ENCODE measurements at regions not wholly inside any gene's neighbourhood (a gene's known extent, or its start where the extent isn't known, plus 50 kb on each side); places are given as distances from the start of the nearest gene placed in this dataset.

- Histone ChIP-seq H3K4me2 (replicated peaks; ENCODE audit: extremely low read depth, low read length, poor library complexity, severe bottlenecking) (no peak overlapping the region), H3K36me3 (replicated peaks in 1 of 2; ENCODE audit: control insufficient read depth in 1 of 2, insufficient read depth in 2 of 2, low read length in 2 of 2) (no peaks in the 10 kb centered on the region), H3K4me1 (ENCODE audit: control insufficient read depth in 1 of 2, insufficient read depth in 2 of 2, low read length in 2 of 2) (peaks cover 22 to 24% of the 10 kb centered on the region in 2 donors), H3K9ac (ENCODE audit: insufficient read depth, low read length, poor library complexity, severe bottlenecking) (no peak overlapping the region), H3K79me2 (ENCODE audit: insufficient read depth, low read length) (no peaks in the 10 kb centered on the region), H3K27ac (ENCODE audit: low read depth in 1 of 2, low read length in 2 of 2) (no peak overlapping the region), H3K4me3 (replicated peaks in 1 of 3; ENCODE audit: low read depth in 2 of 3, low read length in 3 of 3) (no peak overlapping the region), H4K20me1 (ENCODE audit: insufficient read depth, low read length) (no peaks in the 10 kb centered on the region), H2AFZ (ENCODE audit: insufficient read depth, low read depth, low read length, poor library complexity, severe bottlenecking) (no peak overlapping the region), H3K9me3 (replicated peaks in 1 of 2; ENCODE audit: control insufficient read depth in 1 of 2, insufficient read depth in 1 of 2, low read length in 2 of 2) (no peaks in the 10 kb centered on the region), H3K27me3 (ENCODE audit: control insufficient read depth in 2 of 2, insufficient read depth in 2 of 2, low read length in 2 of 2) (no peaks in the 10 kb centered on the region)
- Mint-ChIP-seq H3K4me1 (peaks cover 23% of the 10 kb centered on the region), H3K9me3 (peaks cover 0 to 4% (median 0%) of the 10 kb centered on the region in 7 donors), H3K4me3 (no peak overlapping the region), H3K27me3 (ENCODE audit: low read depth in 3 of 3) (no peaks in the 10 kb centered on the region), H3K36me3 (peaks cover 0 to 3% of the 10 kb centered on the region in 2 donors), H3K27ac (no peak overlapping the region)
- no peak for TF ChIP-seq CTCF (IDR thresholded peaks at IDR 0.05)
- 93% methylated on average over 2 of the region's 5 CpGs for WGBS (ENCODE audit: insufficient coverage)
- intact Hi-C loops (cut with micrococcal nuclease) = no loop called here
- DNase-seq = no peak
Measured at GRCh38 chr2:64196963-64197362, 52.7 kb upstream of the PELI1 start.

- H3K36me3 Mint-ChIP-seq = peaks cover 0 to 3% of the 10 kb centered on the region in 2 donors
- no peaks in the 10 kb centered on the region for H3K9me3 Mint-ChIP-seq
- Histone ChIP-seq H3K27me3 (ENCODE audit: control insufficient read depth in 2 of 2, insufficient read depth in 2 of 2, low read length in 2 of 2) (no peaks in the 10 kb centered on the region), H3K9ac (ENCODE audit: insufficient read depth, low read length, poor library complexity, severe bottlenecking) (no peak overlapping the region), H2AFZ (ENCODE audit: insufficient read depth, low read depth, low read length, poor library complexity, severe bottlenecking) (no peak overlapping the region), H3K4me2 (replicated peaks; ENCODE audit: extremely low read depth, low read length, poor library complexity, severe bottlenecking) (no peak overlapping the region), H3K36me3 (replicated peaks in 1 of 2; ENCODE audit: control insufficient read depth in 1 of 2, insufficient read depth in 2 of 2, low read length in 2 of 2) (no peaks in the 10 kb centered on the region), H3K79me2 (ENCODE audit: insufficient read depth, low read length) (no peaks in the 10 kb centered on the region), H3K4me1 (ENCODE audit: control insufficient read depth in 1 of 2, insufficient read depth in 2 of 2, low read length in 2 of 2) (peaks cover 21 to 29% of the 10 kb centered on the region in 2 donors), H4K20me1 (ENCODE audit: insufficient read depth, low read length) (no peaks in the 10 kb centered on the region), H3K4me3 (replicated peaks in 1 of 3; ENCODE audit: low read depth in 2 of 3, low read length in 3 of 3) (no peak overlapping the region), H3K9me3 (replicated peaks in 1 of 2; ENCODE audit: control insufficient read depth in 1 of 2, insufficient read depth in 1 of 2, low read length in 2 of 2) (no peaks in the 10 kb centered on the region), H3K27ac (ENCODE audit: low read depth in 1 of 2, low read length in 2 of 2) (no peak overlapping the region)
- no peak overlapping the region for H3K4me3 Mint-ChIP-seq
- no peak for DNase-seq
- no peaks in the 10 kb centered on the region for H3K27me3 Mint-ChIP-seq (ENCODE audit: low read depth in 3 of 3)
- peaks cover 24% of the 10 kb centered on the region for H3K4me1 Mint-ChIP-seq
- intact Hi-C loops (cut with micrococcal nuclease) = no loop called here
- peak overlapping the region in 1 of 7 donors; percentile 2 for H3K27ac Mint-ChIP-seq
- no peak for TF ChIP-seq CTCF (IDR thresholded peaks at IDR 0.05)
- no CpG with 5 or more reads among the region's 1 CpG for WGBS (ENCODE audit: insufficient coverage)
Measured at GRCh38 chr2:64201151-64201550, 56.9 kb upstream of the PELI1 start.
